ENCODE measurements at regions not wholly inside any gene's neighbourhood (a gene's known extent, or its start where the extent isn't known, plus 50 kb on each side); places are given as distances from the start of the nearest gene placed in this dataset.

DNA sequence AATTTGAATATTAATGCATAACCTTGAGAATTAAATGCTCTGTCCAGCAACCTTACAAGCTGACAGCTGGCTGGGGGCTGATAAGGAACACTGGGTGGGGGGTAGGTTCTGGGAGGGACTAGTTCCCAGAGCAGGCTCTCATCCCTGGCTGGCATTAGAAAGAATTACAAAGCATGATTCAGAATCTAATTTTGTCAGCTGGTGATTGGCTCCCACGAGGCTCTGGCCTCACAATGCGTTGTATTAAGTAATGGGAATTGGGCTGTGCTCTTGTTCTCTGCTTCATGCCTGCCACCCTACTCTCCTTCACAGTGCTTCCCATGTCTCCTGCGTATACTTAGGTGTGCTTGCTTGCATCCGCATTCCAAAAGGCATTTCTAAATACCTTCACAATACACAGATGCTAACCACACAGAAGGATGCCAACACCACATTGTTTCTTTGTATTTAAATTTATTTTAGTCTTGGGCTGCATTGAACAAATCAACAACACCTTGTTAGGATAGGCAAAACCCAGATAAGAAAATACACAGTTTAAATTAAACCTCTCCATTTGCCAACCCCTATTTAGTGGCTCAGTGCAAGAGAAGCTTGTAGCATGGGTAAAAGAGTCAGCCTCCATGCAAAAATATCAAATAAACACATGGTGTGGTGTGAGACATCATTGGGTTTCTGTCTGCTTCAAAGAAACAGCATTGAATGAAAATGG is 434.5 kb upstream of the JAG1 start:
- intact Hi-C loops (cut with micrococcal nuclease), result no loop called here
- no peaks in the 10 kb centered on the region for H3K9me3 ChIP-seq (ENCODE audit: control insufficient read depth in 1 of 2, insufficient read depth in 1 of 2, low read depth in 1 of 2, low read length in 2 of 2)
- H4K20me1 ChIP-seq (ENCODE audit: insufficient read depth), result no peaks in the 10 kb centered on the region
- no TSS peak for BruUV-seq (replicated peaks)
- no peak overlapping the region for H3K4me3 ChIP-seq (replicated peaks in 1 of 2; ENCODE audit: low read depth in 1 of 2, low read length in 2 of 2)
- H3K4me2 ChIP-seq (ENCODE audit: low read length), result no peak overlapping the region
- no peaks in the 10 kb centered on the region for H3K27me3 ChIP-seq (ENCODE audit: insufficient read depth, low read length)
- H3K27ac ChIP-seq (ENCODE audit: low read depth, low read length), result no peak overlapping the region
- ChIA-PET POLR2A (no interaction called here), CTCF (no interaction called here), RAD21 (ENCODE audit: low non-redundant PET in 1 of 2, low total read pairs in 2 of 2, uncharacterized antibody in 2 of 2, unreplicated experiment in 2 of 2) (no interaction called here)
- H3K36me3 ChIP-seq (ENCODE audit: control insufficient read depth in 1 of 2, insufficient read depth in 2 of 2, low read length in 2 of 2), result no peaks in the 10 kb centered on the region
- no peak overlapping the region for H2AFZ ChIP-seq (ENCODE audit: low read depth, low read length, poor library complexity, severe bottlenecking)
- no peak for ATAC-seq
- no peaks in the 10 kb centered on the region for H3K4me1 ChIP-seq (ENCODE audit: control insufficient read depth in 1 of 2, insufficient read depth in 2 of 2, low read length in 2 of 2)
- H3K9ac ChIP-seq (ENCODE audit: low read length), result no peak overlapping the region
- no peaks in the 10 kb centered on the region for H3K9me2 ChIP-seq (ENCODE audit: insufficient read depth)
- H3K79me2 ChIP-seq (ENCODE audit: insufficient read depth, low read length), result no peaks in the 10 kb centered on the region
- DNase-seq (ENCODE audit: low read depth, low spot score), result no peak
- TF ChIP-seq CBX3 (IDR thresholded peaks at IDR 0.05; ENCODE audit: low read depth) (no peak), ZNF274 (IDR thresholded peaks at IDR 0.05; ENCODE audit: low read depth, low read length) (no peak), ATF3 (IDR thresholded peaks at IDR 0.05) (no peak), SIN3A (IDR thresholded peaks at IDR 0.05; ENCODE audit: low read depth) (no peak), RAD21 (IDR thresholded peaks at IDR 0.05; ENCODE audit: low read depth) (no peak), EZH2phosphoT487 (IDR thresholded peaks at IDR 0.05; ENCODE audit: borderline replicate concordance) (no peak), SRF (IDR thresholded peaks at IDR 0.05; ENCODE audit: low read depth) (no peak), SP1 (IDR thresholded peaks at IDR 0.05; ENCODE audit: low read depth) (no peak), EZH2 (IDR thresholded peaks at IDR 0.05) (no peak), CEBPB (IDR thresholded peaks at IDR 0.05; ENCODE audit: low read depth) (no peak), ZBTB33 (IDR thresholded peaks at IDR 0.05; ENCODE audit: extremely low read depth, insufficient replicate concordance, low read length) (no peak), JUND (IDR thresholded peaks at IDR 0.05) (no peak), TCF7L2 (IDR thresholded peaks at IDR 0.05; ENCODE audit: borderline replicate concordance, extremely low read depth, insufficient read depth, insufficient read length) (no peak), ZFX (IDR thresholded peaks at IDR 0.05) (no peak), MAX (IDR thresholded peaks at IDR 0.05) (no peak), POLR2A (IDR thresholded peaks at IDR 0.05; ENCODE audit: borderline replicate concordance, extremely low read depth, insufficient read depth, insufficient read length) (no peak), POLR2AphosphoS5 (IDR thresholded peaks at IDR 0.05; ENCODE audit: low read depth, low read length) (no peak), ELF1 (IDR thresholded peaks at IDR 0.05; ENCODE audit: borderline replicate concordance, low read depth) (no peak)
- TF ChIP-seq, protein P1, sequence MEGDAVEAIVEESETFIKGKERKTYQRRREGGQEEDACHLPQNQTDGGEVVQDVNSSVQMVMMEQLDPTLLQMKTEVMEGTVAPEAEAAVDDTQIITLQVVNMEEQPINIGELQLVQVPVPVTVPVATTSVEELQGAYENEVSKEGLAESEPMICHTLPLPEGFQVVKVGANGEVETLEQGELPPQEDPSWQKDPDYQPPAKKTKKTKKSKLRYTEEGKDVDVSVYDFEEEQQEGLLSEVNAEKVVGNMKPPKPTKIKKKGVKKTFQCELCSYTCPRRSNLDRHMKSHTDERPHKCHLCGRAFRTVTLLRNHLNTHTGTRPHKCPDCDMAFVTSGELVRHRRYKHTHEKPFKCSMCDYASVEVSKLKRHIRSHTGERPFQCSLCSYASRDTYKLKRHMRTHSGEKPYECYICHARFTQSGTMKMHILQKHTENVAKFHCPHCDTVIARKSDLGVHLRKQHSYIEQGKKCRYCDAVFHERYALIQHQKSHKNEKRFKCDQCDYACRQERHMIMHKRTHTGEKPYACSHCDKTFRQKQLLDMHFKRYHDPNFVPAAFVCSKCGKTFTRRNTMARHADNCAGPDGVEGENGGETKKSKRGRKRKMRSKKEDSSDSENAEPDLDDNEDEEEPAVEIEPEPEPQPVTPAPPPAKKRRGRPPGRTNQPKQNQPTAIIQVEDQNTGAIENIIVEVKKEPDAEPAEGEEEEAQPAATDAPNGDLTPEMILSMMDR (IDR thresholded peaks at IDR 0.05 in 2 of 3, conservative IDR thresholded peaks at IDR 0.05 in 1 of 3; ENCODE audit: borderline replicate concordance in 1 of 3, insufficient read depth in 1 of 3, low read depth in 2 of 3, low read length in 2 of 3), result no peak
